ENCODE measurements at regions not wholly inside any gene's neighbourhood (a gene's known extent, or its start where the extent isn't known, plus 50 kb on each side); places are given as distances from the start of the nearest gene placed in this dataset.

DNA sequence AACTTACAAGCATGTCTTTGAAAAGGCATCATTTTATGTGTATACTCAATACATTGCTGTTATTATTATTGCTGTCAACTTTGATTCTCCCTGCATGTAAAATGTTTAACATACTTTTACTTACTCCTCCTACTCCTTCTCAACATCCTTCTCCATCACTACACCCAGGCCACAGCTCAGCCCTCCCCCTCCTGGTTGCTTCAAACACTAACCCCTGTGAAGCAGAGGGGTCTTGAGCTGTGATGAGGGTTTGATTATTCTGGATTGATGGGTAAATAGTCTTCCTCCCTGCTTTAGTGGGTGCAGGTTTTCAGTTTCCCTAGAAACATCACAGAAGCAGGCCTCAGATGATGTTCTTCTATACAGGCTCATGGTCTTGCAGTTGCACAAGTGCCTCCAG is 221.0 kb downstream of the OSR1 start:
- TF ChIP-seq, protein P1, sequence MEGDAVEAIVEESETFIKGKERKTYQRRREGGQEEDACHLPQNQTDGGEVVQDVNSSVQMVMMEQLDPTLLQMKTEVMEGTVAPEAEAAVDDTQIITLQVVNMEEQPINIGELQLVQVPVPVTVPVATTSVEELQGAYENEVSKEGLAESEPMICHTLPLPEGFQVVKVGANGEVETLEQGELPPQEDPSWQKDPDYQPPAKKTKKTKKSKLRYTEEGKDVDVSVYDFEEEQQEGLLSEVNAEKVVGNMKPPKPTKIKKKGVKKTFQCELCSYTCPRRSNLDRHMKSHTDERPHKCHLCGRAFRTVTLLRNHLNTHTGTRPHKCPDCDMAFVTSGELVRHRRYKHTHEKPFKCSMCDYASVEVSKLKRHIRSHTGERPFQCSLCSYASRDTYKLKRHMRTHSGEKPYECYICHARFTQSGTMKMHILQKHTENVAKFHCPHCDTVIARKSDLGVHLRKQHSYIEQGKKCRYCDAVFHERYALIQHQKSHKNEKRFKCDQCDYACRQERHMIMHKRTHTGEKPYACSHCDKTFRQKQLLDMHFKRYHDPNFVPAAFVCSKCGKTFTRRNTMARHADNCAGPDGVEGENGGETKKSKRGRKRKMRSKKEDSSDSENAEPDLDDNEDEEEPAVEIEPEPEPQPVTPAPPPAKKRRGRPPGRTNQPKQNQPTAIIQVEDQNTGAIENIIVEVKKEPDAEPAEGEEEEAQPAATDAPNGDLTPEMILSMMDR (IDR thresholded peaks at IDR 0.05; ENCODE audit: low read depth, low read length, poor library complexity, severe bottlenecking) = no peak
- TF ChIP-seq EZH2phosphoT487 (IDR thresholded peaks at IDR 0.05; ENCODE audit: borderline replicate concordance, low read length) = no peak

All from DOHH2 (cell line).